Panc1 (cell line): ENCODE measurements at regions not wholly inside any gene's neighbourhood (a gene's known extent, or its start where the extent isn't known, plus 50 kb on each side); places are given as distances from the start of the nearest gene placed in this dataset.
A peak's percentile ranks its signal among the peaks of the same experiment; 100 is the strongest.

ENCODE experiments used
- ATAC-seq: fragments of 200-7000 bp; cut with Tn5 transposase; 2 replicates; pipeline ENCODE4 v1.9.1; 2020; ENCODE audit warnings: mild to moderate bottlenecking, moderate library complexity
- BruUV-seq: library from RNA; stranded (reverse); fragments of 400-500 nt; replicated peaks from 2 replicates; lab custom pipeline; 2021; lab: Mats Ljungman, UMichigan
- CTCF ChIA-PET: fragments of 300-600 bp; sonication (Branson Sonifier 250); formaldehyde crosslinking; loops from one replicate; lab custom pipeline; 2022; ENCODE audit warnings: antibody characterized with exemption; lab: Charles Lee
- POLR2A ChIA-PET: fragments of 300-600 bp; sonication (Branson Sonifier 250); formaldehyde crosslinking; loops from one replicate; lab custom pipeline; 2022; ENCODE audit warnings: antibody characterized with exemption; lab: Charles Lee
- DNase-seq: peaks from one replicate; pipeline ENCODE4 v3.0.0-alpha.2; 2010; ENCODE audit warnings: low read depth, low spot score
- H3K27ac ChIP-seq: 2 replicates; pipeline ENCODE4 v1.5.1; 2011; ENCODE audit warnings: mild to moderate bottlenecking, low read length, inconsistent platforms
- H3K27me3 ChIP-seq: fragments of 200-500 bp; sonication (Bioruptor generic); 2 replicates; pipeline ENCODE4 v1.6.0; 2014; ENCODE audit warnings: low read length, inconsistent platforms; ENCODE audit not compliant: control insufficient read depth, insufficient read depth
- H3K36me3 ChIP-seq: fragments of 200-500 bp; sonication (Bioruptor generic); 2 replicates; pipeline ENCODE4 v1.5.1; 2014; ENCODE audit warnings: inconsistent platforms, mild to moderate bottlenecking, low read length, moderate library complexity; ENCODE audit not compliant: control insufficient read depth, insufficient read depth
- H3K4me1 ChIP-seq: 2 replicates; pipeline ENCODE4 v1.5.1; 2011; ENCODE audit warnings: inconsistent platforms, mild to moderate bottlenecking, low read length, moderate library complexity; ENCODE audit not compliant: control insufficient read depth, insufficient read depth
- H3K4me3 ChIP-seq, 2 experiments: 2 replicates each; pipeline ENCODE4 v1.5.1; 2011 to 2012; ENCODE audit warnings: low read depth in 2 of 2, low read length in 2 of 2, mild to moderate bottlenecking in 2 of 2, inconsistent platforms in 1 of 2, moderate library complexity in 1 of 2
- H3K9me3 ChIP-seq: fragments of 200-500 bp; sonication (Bioruptor generic); 2 replicates; pipeline ENCODE4 v1.5.1; 2014; ENCODE audit warnings: low read depth, mild to moderate bottlenecking, inconsistent platforms, low read length, moderate library complexity; ENCODE audit not compliant: control insufficient read depth, insufficient read depth
- CTCF ChIP-seq: fragments of 450-650 bp; IDR thresholded peaks from 2 replicates; pipeline ENCODE4 v1.5.1; 2017; ENCODE audit warnings: mild to moderate bottlenecking
- POLR2AphosphoS5 ChIP-seq: IDR thresholded peaks from 2 replicates; pipeline ENCODE4 v1.6.1; 2012; ENCODE audit warnings: mild to moderate bottlenecking, low read depth, low read length, moderate library complexity
- REST ChIP-seq, 2 experiments: IDR thresholded peaks; 2 replicates each; pipeline ENCODE4 v1.6.1; 2011 to 2012; ENCODE audit warnings: low read depth in 2 of 2, control low read depth in 1 of 2, low read length in 1 of 2, mild to moderate bottlenecking in 1 of 2, moderate library complexity in 1 of 2; ENCODE audit not compliant: insufficient read depth in 1 of 2
- SIN3A ChIP-seq: IDR thresholded peaks from 2 replicates; pipeline ENCODE4 v1.6.1; 2012; ENCODE audit warnings: low read depth, mild to moderate bottlenecking, low read length, moderate library complexity, borderline replicate concordance; ENCODE audit not compliant: insufficient read depth
- TCF7L2 ChIP-seq: IDR thresholded peaks from 2 replicates; pipeline ENCODE4 v1.6.1; 2011; ENCODE audit warnings: mild to moderate bottlenecking, low read depth, low read length, inconsistent platforms
- in situ Hi-C: cut with HindIII; loops from 2 replicates; pipeline ENCODE4 v1.10.0; 2016; ENCODE audit warnings: low sequenced_read_pairs, low pct_unique_long_range_greater_than_20kb
- intact Hi-C: fragments of 100-400 bp; cut with micrococcal nuclease; formaldehyde crosslinking; loops from one replicate; pipeline ENCODE4 v1.10.0; 2022; ENCODE audit not compliant: unreplicated experiment

- peaks cover 3% of the 10 kb centered on the region; the same call in 1 of the 2 replicates for H3K9me3 ChIP-seq
- BruUV-seq, result no TSS peak
- H3K27ac ChIP-seq, result no peak overlapping the region
- in situ Hi-C loops, result no loop called here
- DNase-seq (no peak), ATAC-seq (no peak)
- CTCF ChIA-PET, result no interaction called here
- POLR2A ChIA-PET, result no interaction called here
- no peak overlapping the region for H3K4me3 ChIP-seq
- H3K27me3 ChIP-seq, result no peaks in the 10 kb centered on the region
- intact Hi-C loops, result no loop called here
- H3K36me3 ChIP-seq, result no peaks in the 10 kb centered on the region
- H3K4me1 ChIP-seq, result peaks cover 3% of the 10 kb centered on the region; the same call in 1 of the 2 replicates
- no peak for TF ChIP-seq SIN3A
- TF ChIP-seq TCF7L2, result no peak
- no peak for TF ChIP-seq POLR2AphosphoS5
- no peak for TF ChIP-seq CTCF
- no peak for TF ChIP-seq REST (IDR thresholded peaks at IDR 0.05; ENCODE audit: insufficient read depth in 1 of 2, low read depth in 2 of 2, low read length in 1 of 2)
Observed at GRCh38 chr5:56303511-56303910, 70.4 kb upstream of the ANKRD55 start.

- POLR2A ChIA-PET, result no interaction called here
- Histone ChIP-seq H3K27me3 (no peaks in the 10 kb centered on the region), H3K36me3 (no peaks in the 10 kb centered on the region), H3K9me3 (peaks cover 3% of the 10 kb centered on the region; the same call in 1 of the 2 replicates), H3K4me3 (no peak overlapping the region), H3K4me1 (peaks cover 3% of the 10 kb centered on the region; the same call in 1 of the 2 replicates), H3K27ac (no peak overlapping the region)
- no peak for DNase-seq
- intact Hi-C loops (no loop called here), in situ Hi-C loops (no loop called here)
- CTCF ChIA-PET, result no interaction called here
- peak; percentile 68; the same call in 1 of the 2 replicates for ATAC-seq
- no TSS peak for BruUV-seq
- no peak for TF ChIP-seq POLR2AphosphoS5
- TF ChIP-seq TCF7L2, result no peak
- TF ChIP-seq SIN3A, result no peak
- no peak for TF ChIP-seq REST (IDR thresholded peaks at IDR 0.05; ENCODE audit: insufficient read depth in 1 of 2, low read depth in 2 of 2, low read length in 1 of 2)
- TF ChIP-seq CTCF, result no peak
Observed at GRCh38 chr5:56302027-56302426, 68.9 kb upstream of the ANKRD55 start.
